ENCODE measurements at regions not wholly inside any gene's neighbourhood (a gene's known extent, or its start where the extent isn't known, plus 50 kb on each side); places are given as distances from the start of the nearest gene placed in this dataset.

- TF ChIP-seq POLR2A (IDR thresholded peaks at IDR 0.05), result no peak
- no peak for TF ChIP-seq CTCF (IDR thresholded peaks at IDR 0.05)
Observed at GRCh38 chr12:76252031-76252430, 96.2 kb downstream of the BBS10 start.

Data from upper lobe of left lung (tissue), 4 donors.